GM12864 (cell line): ENCODE measurements at regions not wholly inside any gene's neighbourhood (a gene's known extent, or its start where the extent isn't known, plus 50 kb on each side); places are given as distances from the start of the nearest gene placed in this dataset.

ENCODE experiments used
- DNase-seq: peaks from one replicate; pipeline ENCODE4 v3.0.0-alpha.2; 2011; ENCODE audit warnings: low read depth
- H3K4me3 ChIP-seq: 2 replicates; pipeline ENCODE4 v1.5.1; 2011; ENCODE audit warnings: mild to moderate bottlenecking, low read depth, low read length, control low read depth
- TF ChIP-seq, protein P1 (sequence below): IDR thresholded peaks from 2 replicates; pipeline ENCODE4 v1.5.1; 2011; ENCODE audit warnings: low read depth, mild to moderate bottlenecking, moderate library complexity, low read length, control low read depth, inconsistent platforms; ENCODE audit errors: missing control alignments

GRCh38 chr3:193981504-193981903 is 154.4 kb upstream of the HES1 start:
- TF ChIP-seq, protein P1, sequence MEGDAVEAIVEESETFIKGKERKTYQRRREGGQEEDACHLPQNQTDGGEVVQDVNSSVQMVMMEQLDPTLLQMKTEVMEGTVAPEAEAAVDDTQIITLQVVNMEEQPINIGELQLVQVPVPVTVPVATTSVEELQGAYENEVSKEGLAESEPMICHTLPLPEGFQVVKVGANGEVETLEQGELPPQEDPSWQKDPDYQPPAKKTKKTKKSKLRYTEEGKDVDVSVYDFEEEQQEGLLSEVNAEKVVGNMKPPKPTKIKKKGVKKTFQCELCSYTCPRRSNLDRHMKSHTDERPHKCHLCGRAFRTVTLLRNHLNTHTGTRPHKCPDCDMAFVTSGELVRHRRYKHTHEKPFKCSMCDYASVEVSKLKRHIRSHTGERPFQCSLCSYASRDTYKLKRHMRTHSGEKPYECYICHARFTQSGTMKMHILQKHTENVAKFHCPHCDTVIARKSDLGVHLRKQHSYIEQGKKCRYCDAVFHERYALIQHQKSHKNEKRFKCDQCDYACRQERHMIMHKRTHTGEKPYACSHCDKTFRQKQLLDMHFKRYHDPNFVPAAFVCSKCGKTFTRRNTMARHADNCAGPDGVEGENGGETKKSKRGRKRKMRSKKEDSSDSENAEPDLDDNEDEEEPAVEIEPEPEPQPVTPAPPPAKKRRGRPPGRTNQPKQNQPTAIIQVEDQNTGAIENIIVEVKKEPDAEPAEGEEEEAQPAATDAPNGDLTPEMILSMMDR, result no peak
- no peak overlapping the region for H3K4me3 ChIP-seq
- DNase-seq, result no peak

DNA sequence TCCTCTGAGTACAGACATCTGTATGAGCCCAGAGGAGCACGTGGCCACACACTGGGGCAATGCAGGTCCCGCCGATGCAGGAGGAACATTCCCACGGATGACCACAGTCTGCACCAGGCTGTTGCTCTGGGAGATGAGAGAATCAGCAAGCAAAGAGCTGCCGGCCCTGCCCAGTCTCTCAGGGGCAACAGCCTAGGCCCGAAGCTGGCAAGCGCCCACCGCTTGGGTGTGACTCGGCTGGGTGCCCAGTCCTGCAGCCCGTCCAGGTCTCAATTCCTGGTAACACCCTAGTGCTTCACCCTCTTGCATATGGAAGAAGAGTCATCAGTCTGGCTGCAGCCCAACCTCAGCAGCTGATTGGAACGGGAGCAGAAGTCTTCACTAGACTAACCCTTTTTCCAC is 153.7 kb upstream of the HES1 start:
- DNase-seq, result no peak
- no peak overlapping the region for H3K4me3 ChIP-seq
- TF ChIP-seq, protein P1, result no peak

- TF ChIP-seq, protein P1, result no peak
- DNase-seq, result no peak
- H3K4me3 ChIP-seq, result no peak overlapping the region
These were observed 151.8 kb upstream of the HES1 start for GRCh38 chr3:193983846-193984818.

DNA sequence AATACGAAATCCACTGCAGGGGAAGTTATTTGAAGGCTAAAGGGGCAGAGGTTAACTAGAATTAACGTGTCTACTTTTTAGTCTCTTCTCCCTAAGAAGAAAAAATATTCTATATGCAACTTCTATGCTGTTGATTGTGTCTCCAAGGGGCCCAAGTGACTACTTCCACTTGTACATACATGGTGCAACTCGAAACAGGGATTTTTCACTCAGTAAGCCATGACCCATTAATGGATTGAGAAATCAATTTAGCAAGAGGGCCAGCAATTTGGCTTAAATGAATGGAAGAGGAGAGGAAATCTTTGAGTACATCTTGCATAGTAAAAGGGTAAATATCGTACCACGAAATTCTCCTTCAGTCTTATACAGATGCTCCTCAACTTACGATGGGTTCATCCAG is 151.1 kb upstream of the HES1 start:
- TF ChIP-seq, protein P1, result no peak
- H3K4me3 ChIP-seq, result no peak overlapping the region
- no peak for DNase-seq

DNA sequence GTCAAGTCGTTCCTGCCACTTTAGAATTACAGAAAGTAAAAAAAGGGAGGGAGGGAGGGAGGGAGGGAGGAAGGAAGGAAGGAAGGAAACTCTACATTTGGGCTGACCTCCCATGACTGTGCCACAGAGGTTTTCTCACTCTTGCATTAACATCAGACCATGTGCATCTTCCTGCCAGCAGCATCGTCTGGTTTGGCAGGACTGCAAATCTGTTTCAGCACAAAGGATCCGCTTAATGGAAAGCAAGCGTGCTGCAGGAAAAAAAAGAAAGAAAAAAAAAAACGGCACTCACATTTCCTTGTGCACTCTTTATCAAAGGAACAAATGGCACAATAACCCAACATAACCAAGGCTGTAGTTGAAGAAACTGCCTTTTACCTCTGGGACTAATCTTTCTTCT is 148.8 kb upstream of the HES1 start:
- TF ChIP-seq, protein P1, result no peak
- DNase-seq, result no peak
- no peak overlapping the region for H3K4me3 ChIP-seq

GRCh38 chr3:193989186-193989585 is 146.8 kb upstream of the HES1 start:
- H3K4me3 ChIP-seq, result no peak overlapping the region
- TF ChIP-seq, protein P1, result no peak
- DNase-seq, result no peak
